Mononuclear cell (primary cell): ENCODE measurements at regions not wholly inside any gene's neighbourhood (a gene's known extent, or its start where the extent isn't known, plus 50 kb on each side); places are given as distances from the start of the nearest gene placed in this dataset.
"Not testable (repeated sequence)": the region's sequence is repeated elsewhere in the genome, so short reads cannot be mapped to it uniquely, and the experiment has no call there.

Source experiments
- H3K27me3 ChIP-seq: 2 replicates; pipeline ENCODE4 v1.6.0; 2011; ENCODE audit warnings: low read length, control low read depth; ENCODE audit not compliant: insufficient read depth
- H3K4me1 ChIP-seq: 2 replicates; pipeline ENCODE4 v1.5.1; 2011; ENCODE audit warnings: mild to moderate bottlenecking, low read length, control low read depth; ENCODE audit not compliant: insufficient read depth
- H3K4me3 ChIP-seq: 2 replicates; pipeline ENCODE4 v1.5.1; 2011; ENCODE audit warnings: mild to moderate bottlenecking, low read length, moderate library complexity
- H3K9me3 ChIP-seq: 2 replicates; pipeline ENCODE4 v1.5.1; 2011; ENCODE audit warnings: low read depth, mild to moderate bottlenecking, control low read depth, low read length

DNA sequence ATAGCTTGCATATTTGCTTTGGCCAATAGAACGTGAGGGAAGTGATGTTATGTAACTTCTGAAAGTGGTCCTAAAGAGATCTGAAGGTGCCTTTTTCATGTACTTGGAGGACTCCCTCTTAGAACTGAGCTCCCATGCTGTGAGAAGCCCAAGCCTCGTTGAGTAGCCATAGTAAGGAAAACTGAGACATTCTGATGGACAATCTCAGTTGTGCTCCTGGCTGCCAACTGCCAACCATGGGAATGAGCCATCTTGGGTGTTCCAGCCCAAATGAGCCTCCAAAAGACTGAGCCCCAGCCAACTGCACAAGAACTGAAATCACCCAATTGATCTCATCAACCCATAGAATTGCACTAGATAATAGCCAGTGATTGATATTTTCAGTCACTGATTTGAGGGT is 106.7 kb downstream of the MRPL39 start:
- Histone ChIP-seq H3K27me3 (no peaks in the 10 kb centered on the region), H3K4me3 (no peak overlapping the region), H3K9me3 (no peaks in the 10 kb centered on the region), H3K4me1 (peaks cover 13% of the 10 kb centered on the region)

DNA sequence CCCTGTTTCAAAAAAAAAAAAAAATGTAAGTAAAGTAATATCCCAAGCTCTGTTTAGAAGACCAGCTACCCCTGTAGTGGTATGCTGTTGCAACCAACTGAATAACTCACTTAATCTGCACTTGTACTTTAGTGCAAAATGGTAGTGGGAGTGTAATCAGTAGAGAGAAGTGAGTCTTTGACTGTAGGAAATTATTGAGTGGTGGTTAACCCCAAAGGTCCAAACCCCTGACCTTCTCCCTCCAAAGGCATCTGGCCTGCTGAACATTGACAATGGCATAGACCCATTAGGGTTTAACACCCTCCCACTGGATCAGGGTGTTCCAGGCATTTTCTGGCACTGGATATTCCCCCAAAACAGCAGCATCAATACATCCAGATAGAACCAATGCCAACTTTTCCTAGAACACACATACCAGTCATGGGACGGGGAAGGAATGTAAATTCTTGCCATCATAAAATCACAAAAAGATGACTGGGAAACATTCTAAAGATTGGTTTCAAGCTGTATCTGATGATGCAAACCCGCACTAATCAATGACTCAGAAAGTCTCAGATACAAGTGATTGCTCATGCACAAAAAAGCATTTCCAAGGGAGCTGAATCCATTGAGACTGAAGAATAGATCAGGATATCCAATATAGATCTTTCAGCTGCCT is 110.3 kb downstream of the MRPL39 start:
- Histone ChIP-seq H3K4me3 (no peak overlapping the region), H3K27me3 (no peaks in the 10 kb centered on the region)

DNA sequence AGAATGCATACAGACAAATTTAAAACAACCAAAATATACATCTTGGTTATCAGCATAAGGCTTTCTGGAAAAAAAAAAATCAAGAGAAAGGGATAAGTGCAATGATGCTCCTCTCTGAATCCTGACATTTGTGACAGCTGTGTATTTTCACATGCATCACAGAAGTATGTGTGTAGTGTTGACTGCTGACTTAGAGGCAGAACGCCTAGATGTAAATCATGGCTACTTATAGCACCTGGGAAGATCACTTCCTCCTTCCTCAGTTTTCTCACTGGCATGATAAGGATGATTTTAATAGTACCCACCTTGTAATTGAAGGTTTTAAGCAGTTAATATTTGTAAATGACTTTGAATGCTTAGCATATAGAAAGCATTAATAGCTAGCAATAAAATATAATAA is 112.5 kb downstream of the MRPL39 start:
- no peaks in the 10 kb centered on the region for H3K9me3 ChIP-seq

More for the DNA sequence above, 110.3 kb downstream of the MRPL39 start:
- H3K4me1 ChIP-seq = peaks cover 8% of the 10 kb centered on the region
- H3K9me3 ChIP-seq = no peaks in the 10 kb centered on the region

DNA sequence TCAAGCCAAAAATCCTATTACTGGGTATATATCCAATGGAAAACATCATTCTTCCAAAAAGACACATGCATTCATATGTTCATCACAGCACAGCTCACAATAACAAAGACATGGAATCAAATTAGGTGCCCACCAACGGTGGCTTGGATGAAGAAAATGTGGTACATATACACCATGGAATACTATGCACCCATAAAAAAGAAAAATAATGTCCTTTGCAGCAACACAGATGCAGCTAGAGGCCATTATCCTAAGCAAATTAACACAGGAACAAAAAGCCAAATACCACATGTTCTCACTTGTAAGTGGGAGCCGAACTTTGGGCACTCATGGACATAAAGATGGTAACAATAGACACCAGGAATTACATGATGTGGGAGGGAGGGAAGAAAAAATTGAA is 113.6 kb downstream of the MRPL39 start:
- H3K4me3 ChIP-seq = no peak overlapping the region

More for the DNA sequence above, 112.5 kb downstream of the MRPL39 start:
- Histone ChIP-seq H3K4me1 (no peaks in the 10 kb centered on the region), H3K27me3 (no peaks in the 10 kb centered on the region), H3K4me3 (no peak overlapping the region)

DNA sequence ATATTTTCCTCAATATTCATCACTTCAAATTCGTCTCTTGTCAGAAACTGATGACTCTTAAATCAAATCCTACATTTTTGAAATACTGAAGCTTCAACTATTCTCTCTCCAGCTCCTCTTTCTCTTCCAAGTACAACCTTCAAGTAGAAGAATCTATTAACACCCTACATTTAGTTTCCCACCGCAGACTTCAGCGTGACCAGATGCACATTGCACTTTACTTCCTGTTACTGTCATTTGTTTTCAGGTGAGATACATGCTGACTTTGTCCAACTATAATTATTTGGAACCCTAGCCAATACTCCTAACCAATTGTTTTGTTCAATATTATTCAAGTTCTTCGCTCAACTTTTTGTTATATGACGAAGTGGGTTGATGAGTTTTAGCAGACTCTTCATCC is 116.0 kb downstream of the MRPL39 start:
- Histone ChIP-seq H3K9me3 (no peaks in the 10 kb centered on the region), H3K4me3 (no peak overlapping the region), H3K4me1 (peaks cover 11% of the 10 kb centered on the region), H3K27me3 (no peaks in the 10 kb centered on the region)

More for the DNA sequence above, 113.6 kb downstream of the MRPL39 start:
- no peaks in the 10 kb centered on the region for H3K4me1 ChIP-seq
- no peaks in the 10 kb centered on the region for H3K9me3 ChIP-seq
- no peaks in the 10 kb centered on the region for H3K27me3 ChIP-seq

DNA sequence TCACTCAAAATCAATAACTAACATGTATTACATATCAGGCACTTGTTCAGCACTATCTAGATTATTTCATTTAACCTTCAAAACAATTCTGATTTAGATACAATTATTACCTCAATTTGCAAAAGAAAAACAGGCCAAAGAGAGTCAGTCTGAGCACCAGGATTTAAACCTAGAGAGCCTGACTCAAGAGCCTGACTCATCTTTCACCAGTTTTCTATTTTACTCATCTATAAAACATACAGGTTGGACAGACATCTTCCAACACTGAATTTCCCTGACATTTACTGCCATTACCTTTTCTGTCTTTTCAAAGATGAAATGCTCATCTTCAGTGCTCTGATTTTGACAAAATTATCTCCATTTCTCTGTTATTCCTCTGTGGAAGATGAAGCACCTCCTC is 116.5 kb downstream of the MRPL39 start:
- Histone ChIP-seq H3K4me3 (no peak overlapping the region), H3K27me3 (no peaks in the 10 kb centered on the region), H3K4me1 (peaks cover 11% of the 10 kb centered on the region), H3K9me3 (no peaks in the 10 kb centered on the region)

DNA sequence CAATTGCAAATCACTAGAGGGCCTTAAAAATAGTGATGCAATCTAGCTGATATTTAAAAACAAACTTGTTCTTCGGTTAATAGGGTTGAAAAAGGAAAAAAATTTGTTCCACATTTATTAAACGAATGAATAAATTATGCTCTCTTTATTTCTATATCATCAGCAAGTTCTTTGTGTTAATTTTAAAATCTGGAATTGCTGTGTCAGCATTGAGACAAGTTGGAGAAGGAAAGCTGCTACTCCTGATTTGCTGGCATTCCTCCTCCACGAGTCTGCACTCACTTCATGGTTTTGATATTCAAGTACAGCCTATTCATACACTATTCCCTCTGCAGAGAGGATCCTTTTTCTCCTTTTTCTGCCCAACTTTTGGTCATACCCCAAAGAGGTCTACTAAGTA is 117.6 kb downstream of the MRPL39 start:
- H3K9me3 ChIP-seq = no peaks in the 10 kb centered on the region
- H3K4me1 ChIP-seq = peaks cover 11% of the 10 kb centered on the region
- H3K27me3 ChIP-seq = no peaks in the 10 kb centered on the region
- no peak overlapping the region for H3K4me3 ChIP-seq

DNA sequence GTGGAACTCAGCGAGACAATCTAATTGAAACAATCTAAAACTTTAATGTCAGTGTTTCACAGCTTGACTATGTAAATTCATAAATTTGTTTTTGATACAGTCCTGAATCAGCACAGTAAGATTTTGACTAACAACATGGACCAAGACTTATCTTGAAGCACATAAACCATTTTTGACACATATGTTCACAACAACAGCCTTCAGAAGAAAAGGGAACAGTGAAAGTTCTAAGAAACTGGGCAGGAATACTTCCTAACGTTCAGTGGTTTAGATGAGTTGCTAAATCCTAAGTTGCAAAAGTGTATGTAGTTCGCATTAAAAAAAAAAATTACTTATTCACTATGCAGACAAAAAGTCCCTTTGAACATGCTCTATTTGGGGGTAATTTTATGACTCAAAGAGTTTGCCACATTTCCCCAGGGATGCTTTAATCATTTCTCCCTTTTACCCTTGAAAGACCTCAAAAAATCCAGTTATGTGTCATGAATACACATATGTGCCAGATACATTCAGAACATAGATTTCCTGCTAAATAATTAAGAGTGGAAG is 120.2 kb downstream of the MRPL39 start:
- no peak overlapping the region for H3K4me3 ChIP-seq
- peaks cover 22% of the 10 kb centered on the region for H3K9me3 ChIP-seq
- H3K4me1 ChIP-seq = peaks cover 11% of the 10 kb centered on the region
- no peaks in the 10 kb centered on the region for H3K27me3 ChIP-seq

DNA sequence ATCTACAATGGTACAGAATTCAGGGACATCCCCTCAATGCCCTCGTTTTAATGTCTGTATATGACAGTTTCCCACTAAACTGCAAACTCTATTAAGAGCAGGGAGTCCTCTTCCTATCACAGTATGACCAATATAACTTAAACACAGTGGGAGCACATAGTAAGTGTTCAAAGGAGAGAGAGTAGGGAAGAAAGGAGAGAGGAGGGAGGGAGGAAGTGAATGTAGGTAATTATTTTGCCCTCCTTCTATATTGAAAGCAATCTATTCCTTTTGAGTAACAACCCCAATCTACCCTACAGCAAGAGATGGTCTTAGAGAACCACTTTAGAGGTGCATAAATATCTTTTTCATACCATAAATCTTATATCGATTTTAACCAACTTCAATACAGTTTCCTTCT is 121.4 kb downstream of the MRPL39 start:
- Histone ChIP-seq H3K4me3 (no peak overlapping the region), H3K27me3 (no peaks in the 10 kb centered on the region), H3K4me1 (peaks cover 11% of the 10 kb centered on the region), H3K9me3 (peaks cover 34% of the 10 kb centered on the region)

DNA sequence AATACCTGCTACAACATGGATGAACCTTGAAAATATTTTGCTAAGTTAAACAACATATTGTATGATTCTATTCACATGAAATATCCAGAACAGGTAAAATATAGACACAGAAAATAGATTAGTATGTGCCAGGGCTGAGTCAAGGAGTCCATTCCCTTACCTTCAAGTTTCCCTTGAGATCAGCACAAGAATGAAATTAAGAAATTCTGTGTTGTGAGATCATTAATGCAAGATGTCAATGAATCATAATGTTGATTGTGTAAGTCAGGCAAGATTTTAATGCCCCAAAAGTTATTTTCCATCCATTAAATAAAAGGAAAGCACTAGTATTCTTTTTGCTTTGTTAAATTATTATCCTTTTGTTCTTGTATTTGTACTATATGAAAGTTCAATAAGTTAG is 139.4 kb downstream of the MRPL39 start:
- no peak overlapping the region for H3K4me3 ChIP-seq
- H3K9me3 ChIP-seq = no peaks in the 10 kb centered on the region
- H3K4me1 ChIP-seq = no peaks in the 10 kb centered on the region
- H3K27me3 ChIP-seq = no peaks in the 10 kb centered on the region

DNA sequence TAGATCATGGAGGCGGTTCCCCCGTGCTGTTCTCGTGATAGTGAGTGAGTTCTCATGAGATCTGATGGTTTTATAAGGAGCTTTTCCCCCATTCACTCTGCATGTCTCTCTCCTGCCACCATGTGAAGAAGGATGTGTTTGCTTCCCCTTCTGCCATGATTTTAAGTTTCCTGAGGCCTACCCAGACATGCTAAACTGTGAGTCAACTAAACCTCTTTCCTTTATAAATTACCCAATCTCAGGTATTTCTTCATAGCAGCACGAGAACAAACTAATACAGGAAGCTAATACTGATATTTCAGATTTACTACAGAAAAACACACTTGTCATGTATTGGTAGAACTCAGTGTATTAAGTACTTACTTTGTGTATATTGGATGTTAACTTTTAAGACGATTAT is 140.2 kb downstream of the MRPL39 start:
- H3K4me1 ChIP-seq, H3K4me3 ChIP-seq, H3K27me3 ChIP-seq, H3K9me3 ChIP-seq: not testable (repeated sequence)

DNA sequence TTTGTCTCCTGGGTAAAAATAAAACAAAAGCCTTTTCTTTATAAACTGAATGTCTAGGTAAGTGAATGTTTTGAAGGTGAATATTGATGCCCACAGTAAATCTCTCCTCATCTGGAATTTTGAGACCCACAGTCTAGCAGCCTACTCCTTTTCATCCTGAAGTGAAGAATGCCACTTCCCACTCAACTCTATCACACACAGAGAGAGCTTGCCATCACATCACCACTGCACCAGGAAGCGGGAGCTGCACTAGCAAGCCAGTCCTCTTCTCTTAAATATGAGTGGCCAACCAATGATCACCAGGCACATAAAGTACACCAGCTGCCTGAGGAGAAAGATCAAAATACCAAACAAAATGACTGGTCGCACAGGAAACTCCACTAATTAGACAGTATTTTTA is 140.8 kb downstream of the MRPL39 start:
- Histone ChIP-seq H3K4me1 (no peaks in the 10 kb centered on the region), H3K4me3 (no peak overlapping the region), H3K9me3 (no peaks in the 10 kb centered on the region), H3K27me3 (no peaks in the 10 kb centered on the region)

DNA sequence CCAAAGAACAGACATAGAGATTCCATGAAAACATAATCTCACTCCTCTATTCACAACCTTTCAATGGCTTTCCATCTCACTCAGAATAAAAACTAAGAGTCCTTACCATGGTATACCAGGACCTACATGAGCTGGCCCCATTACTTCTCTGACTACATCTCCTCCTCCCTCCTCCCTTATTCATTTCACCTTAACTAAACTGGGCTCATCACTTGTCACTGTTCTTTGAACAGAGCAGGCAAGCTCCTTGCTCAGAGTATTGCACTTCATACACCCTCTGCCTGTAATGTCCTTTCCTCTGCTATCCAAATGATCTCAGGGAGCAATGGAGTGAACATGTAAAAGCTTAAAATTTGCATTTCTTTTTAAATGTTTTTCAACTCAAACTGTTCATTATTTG is 142.0 kb downstream of the MRPL39 start:
- H3K27me3 ChIP-seq = no peaks in the 10 kb centered on the region
- H3K4me1 ChIP-seq = no peaks in the 10 kb centered on the region
- H3K4me3 ChIP-seq = no peak overlapping the region
- no peaks in the 10 kb centered on the region for H3K9me3 ChIP-seq

DNA sequence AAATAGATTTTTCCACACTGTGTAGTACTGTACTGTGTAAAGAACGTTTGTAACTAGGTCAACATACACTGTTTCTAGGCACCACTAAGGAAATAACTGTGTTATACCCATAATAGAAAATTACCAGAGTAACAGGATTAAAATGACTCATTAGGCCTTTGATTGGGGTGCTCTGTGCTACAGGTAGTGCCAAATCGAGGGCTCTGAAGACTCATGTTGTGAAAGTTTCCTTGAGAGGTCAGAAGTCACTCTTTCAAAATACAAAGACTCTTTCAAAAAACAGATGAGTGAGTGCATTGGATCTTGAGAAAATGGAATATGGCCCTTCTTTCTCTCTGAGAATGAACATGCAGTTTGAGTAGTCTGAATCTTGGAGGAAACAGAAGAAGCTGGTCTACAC is 143.0 kb downstream of the MRPL39 start:
- H3K27me3 ChIP-seq = no peaks in the 10 kb centered on the region
- H3K9me3 ChIP-seq = no peaks in the 10 kb centered on the region
- H3K4me1 ChIP-seq = no peaks in the 10 kb centered on the region
- H3K4me3 ChIP-seq = no peak overlapping the region

DNA sequence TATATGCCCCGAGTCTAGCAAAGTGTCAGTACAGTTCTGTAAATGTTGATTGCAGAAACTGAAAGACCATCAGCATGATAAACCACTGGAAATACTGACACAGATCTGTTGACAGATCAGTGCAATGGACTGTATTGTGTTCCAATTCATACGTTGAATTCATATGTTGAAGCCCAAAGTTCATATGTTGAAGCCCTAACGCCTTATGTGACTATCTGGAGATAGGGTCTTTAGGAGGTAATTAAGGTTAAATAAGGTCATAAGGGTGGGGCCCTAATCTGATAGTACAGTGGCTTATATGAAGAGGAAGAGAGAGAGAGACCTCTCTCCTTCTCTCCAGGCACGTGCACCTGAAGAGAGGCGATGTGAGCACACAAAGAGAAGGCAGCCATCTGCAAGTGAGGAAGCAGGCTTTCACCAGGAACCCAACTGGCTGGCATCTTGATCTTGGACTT is 144.7 kb downstream of the MRPL39 start:
- Histone ChIP-seq H3K4me3 (no peak overlapping the region), H3K27me3 (no peaks in the 10 kb centered on the region), H3K9me3 (no peaks in the 10 kb centered on the region), H3K4me1 (peaks cover 4% of the 10 kb centered on the region)

DNA sequence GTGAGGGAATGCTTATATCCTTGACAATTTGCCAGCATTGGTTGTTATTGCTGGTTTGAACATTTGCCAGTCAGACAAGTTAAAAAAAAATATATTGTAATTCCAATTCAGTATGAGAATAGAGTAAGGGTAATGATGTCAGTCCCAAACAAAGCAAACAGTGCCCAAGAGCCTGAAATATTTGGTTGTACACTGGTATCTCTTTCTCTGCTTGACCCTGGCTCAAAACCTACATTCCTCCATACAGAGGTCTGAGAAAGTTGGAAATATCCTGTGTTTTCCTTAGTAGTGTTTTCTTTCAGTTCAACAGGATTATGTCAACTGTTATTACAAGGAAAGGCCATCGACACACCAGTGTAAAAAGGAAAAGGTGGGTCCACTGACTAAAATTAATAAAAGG is 145.6 kb downstream of the MRPL39 start:
- H3K27me3 ChIP-seq = no peaks in the 10 kb centered on the region
- H3K9me3 ChIP-seq = no peaks in the 10 kb centered on the region
- no peak overlapping the region for H3K4me3 ChIP-seq
- H3K4me1 ChIP-seq = peaks cover 6% of the 10 kb centered on the region
